GM12865 (cell line): ENCODE measurements at regions not wholly inside any gene's neighbourhood (a gene's known extent, or its start where the extent isn't known, plus 50 kb on each side); places are given as distances from the start of the nearest gene placed in this dataset.
"Not testable (repeated sequence)": the region's sequence is repeated elsewhere in the genome, so short reads cannot be mapped to it uniquely, and the experiment has no call there.

Experiments used
- DNase-seq: peaks from one replicate; pipeline ENCODE4 v3.0.0; 2010; ENCODE audit warnings: low read depth
- H3K4me3 ChIP-seq: 2 replicates; pipeline ENCODE4 v1.5.1; 2011; ENCODE audit warnings: mild to moderate bottlenecking, low read depth, low read length, control low read depth
- TF ChIP-seq, protein P1 (sequence below): IDR thresholded peaks from 2 replicates; pipeline ENCODE4 v1.5.1; 2011; ENCODE audit warnings: low read length, control low read depth, low read depth, inconsistent platforms; ENCODE audit not compliant: insufficient read depth; ENCODE audit errors: missing control alignments

DNA sequence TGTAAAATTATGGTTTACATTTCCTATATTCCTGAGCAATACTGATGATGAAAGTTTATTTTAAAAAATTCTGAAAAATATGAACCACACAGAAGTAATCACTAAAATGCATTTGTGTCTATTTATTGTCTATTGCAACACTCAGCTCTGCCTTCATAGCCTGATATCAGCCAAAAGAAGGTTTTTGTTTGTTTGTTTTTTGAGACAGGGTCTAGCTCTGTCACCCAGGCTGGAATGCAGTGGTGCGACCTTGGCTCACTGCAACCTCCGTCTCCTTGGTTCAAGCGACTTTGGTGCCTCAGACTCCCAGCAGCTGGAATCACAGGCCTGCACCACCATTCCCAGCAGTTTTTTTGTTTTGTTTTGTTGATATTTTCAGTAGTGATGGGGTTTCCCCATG is 1560.2 kb downstream of the SI start:
- no peak for DNase-seq
- TF ChIP-seq, protein P1, sequence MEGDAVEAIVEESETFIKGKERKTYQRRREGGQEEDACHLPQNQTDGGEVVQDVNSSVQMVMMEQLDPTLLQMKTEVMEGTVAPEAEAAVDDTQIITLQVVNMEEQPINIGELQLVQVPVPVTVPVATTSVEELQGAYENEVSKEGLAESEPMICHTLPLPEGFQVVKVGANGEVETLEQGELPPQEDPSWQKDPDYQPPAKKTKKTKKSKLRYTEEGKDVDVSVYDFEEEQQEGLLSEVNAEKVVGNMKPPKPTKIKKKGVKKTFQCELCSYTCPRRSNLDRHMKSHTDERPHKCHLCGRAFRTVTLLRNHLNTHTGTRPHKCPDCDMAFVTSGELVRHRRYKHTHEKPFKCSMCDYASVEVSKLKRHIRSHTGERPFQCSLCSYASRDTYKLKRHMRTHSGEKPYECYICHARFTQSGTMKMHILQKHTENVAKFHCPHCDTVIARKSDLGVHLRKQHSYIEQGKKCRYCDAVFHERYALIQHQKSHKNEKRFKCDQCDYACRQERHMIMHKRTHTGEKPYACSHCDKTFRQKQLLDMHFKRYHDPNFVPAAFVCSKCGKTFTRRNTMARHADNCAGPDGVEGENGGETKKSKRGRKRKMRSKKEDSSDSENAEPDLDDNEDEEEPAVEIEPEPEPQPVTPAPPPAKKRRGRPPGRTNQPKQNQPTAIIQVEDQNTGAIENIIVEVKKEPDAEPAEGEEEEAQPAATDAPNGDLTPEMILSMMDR = no peak
- H3K4me3 ChIP-seq = no peak overlapping the region

DNA sequence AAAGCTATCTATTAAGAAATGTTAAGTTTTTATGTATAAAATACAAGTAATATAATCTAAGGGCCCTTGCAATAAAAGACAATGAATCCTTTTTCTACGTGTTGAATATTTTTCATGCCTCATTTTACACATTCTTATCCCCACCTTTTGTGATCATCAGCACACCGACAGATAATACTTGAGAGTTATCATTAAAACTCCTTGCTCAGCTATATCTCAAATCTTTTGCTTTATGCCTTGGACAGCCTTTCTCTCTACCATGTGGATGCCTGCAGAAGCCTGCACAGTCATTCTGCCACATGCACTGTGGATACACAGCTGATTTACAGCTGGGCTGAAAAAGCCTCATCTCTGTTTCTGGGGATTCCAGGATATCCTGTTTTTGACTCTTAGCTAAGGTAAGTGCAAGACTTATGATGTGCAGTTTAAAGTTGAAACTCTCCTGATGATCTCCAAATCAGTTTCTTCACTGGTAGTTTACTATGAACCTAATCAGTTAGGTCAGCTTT is 1565.1 kb downstream of the SI start:
- no peak overlapping the region for H3K4me3 ChIP-seq
- TF ChIP-seq, protein P1 = no peak
- no peak for DNase-seq

DNA sequence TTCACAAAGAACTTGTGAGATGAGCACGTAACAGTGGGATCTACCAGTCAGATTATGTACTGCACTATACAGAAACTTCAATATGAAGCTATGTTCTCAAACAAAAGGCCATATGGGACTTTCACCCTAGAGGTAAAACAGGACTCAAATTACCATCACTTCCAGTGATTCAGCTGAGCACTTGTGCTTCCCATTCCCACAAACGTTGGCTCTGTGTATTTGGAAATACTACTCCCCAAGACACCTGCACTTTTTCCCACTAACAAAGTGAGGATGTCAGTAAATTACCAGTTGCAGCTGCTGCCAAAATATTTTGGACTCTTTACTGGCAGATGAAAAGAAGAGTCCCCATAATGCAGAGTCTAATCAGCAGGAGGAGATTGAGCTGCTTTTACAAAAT is 1570.1 kb downstream of the SI start:
- TF ChIP-seq, protein P1 = no peak
- H3K4me3 ChIP-seq = no peak overlapping the region
- DNase-seq = no peak

DNA sequence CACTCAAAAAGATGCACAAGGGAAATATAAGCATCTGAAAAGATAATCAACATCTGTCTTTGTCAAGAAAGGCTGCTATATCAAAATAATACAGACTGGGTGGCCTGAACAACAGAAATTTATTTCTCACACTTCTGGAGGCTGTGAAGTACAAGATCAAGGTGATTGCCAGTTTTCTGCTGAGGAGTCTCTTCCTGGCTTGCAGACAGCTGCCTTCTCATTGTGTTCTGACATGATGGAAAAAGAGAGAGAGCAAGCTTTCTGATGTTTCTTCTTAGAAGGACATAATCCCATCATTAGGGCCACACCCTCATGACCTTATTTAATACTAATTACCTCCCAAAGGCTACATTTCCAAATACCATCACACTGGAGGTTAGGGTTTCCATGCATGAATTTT is 1573.3 kb downstream of the SI start:
- DNase-seq = no peak
- TF ChIP-seq, protein P1 = no peak

DNA sequence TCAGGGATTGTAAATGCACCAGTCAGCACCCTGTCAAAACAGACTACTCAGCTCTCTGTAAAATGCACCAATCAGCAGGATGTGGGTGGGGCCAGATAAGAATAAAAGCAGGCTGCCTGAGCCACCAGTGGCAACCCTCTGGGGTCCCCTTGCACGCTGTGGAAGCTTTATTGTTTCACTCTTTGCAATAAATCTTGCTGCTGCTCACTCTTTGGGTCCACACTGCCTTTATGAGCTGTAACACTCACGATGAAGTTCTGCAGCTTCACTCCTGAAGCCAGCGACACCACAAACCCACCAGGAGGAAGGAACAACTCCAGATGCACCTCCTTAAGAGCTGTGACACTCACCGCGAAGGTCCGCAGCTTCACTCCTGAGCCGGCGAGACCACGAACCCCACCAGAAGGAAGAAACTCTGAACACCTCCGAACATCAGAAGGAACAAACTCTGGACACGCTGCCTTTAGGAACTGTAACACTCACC is 1578.5 kb downstream of the SI start:
- DNase-seq, H3K4me3 ChIP-seq: not testable (repeated sequence)

More for the DNA sequence above, 1573.3 kb downstream of the SI start:
- H3K4me3 ChIP-seq = no peak overlapping the region

DNA sequence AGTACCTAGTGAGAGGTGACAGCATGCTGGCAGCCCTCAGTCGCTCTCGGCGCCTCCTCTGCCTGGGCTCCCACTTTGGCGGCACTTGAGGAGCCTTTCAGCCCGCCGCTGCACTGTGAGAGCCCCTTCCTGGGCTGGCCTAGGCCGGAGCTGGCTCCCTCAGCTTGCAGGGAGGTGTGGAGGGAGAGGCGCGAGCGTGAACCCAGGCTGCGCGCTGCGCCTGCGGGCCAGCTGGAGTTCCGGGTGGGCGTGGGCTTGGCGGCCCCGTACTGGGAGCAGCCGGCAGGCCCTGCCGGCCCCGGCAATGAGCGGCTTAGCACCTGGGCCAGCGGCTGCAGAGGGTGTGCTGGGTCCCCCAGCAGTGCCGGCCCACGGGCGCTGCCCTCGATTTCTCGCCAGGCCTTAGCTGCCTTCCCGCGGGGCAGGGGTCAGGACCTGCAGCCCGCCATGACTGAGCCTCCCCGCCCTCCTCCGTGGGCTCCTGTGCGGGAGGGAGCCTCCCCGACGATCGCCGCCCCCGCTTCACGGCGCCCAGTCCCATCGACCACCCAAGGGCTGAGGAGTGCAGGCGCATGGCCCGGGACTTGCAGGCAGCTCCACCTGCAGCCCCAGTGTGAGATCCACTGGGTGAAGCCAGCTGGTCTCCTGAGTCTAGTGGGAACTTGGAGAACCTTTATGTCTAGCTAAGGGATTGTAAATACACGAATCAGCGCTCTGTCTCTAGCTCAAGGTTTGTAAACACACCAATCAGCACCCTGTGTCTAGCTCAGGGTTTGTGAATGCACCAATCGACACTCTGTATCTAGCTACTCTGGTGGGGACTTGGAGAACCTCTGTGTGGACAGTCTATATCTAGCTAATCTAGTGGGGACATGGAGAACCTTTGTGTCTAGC is 1579.2 kb downstream of the SI start:
- not testable (repeated sequence) for DNase-seq, H3K4me3 ChIP-seq

DNA sequence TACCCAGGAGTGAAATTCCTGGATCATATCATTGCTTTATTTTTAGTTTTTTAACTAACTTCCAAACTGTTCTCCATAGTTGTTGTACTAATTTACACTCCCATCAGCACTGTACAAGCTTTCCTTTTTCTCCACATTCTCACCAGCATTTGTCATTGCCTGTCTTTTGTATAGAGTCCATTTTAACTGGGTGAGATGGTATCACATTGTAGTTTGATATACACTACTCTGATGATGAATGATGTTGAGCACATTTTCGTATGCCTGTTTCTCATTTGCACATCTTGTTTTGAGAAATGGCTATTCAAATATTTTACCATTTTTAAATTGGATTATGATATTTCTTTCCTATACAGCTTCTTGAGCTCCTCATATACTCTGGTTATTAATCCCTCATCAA is 1586.6 kb downstream of the SI start:
- DNase-seq = no peak
- TF ChIP-seq, protein P1 = no peak
- no peak overlapping the region for H3K4me3 ChIP-seq

DNA sequence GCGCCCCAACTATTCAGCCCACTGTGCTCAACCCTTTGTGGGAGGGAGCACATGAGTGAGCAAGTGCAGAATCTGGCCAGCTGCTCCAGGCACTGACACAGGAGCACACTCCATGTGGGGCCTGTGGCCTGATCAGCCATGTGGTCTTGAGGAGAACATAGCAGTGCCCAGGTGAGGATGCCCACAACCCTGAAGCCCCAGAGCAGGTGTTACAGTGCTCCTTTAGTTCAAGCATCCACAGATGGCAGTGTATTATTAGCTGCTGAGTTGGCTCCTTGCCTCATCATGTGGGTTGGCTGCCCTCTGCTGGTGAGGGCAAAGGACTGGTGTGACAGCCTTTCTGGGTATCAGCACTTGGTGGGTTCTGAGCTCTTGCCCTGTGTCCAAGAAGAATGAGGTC is 1588.2 kb downstream of the SI start:
- DNase-seq = peak; percentile 54
- no peak overlapping the region for H3K4me3 ChIP-seq
- TF ChIP-seq, protein P1 = peak; percentile 55
